Mesenchymal stem cell (in vitro differentiated cells and primary cell): ENCODE measurements at regions not wholly inside any gene's neighbourhood (a gene's known extent, or its start where the extent isn't known, plus 50 kb on each side); places are given as distances from the start of the nearest gene placed in this dataset.
"Not testable (repeated sequence)": the region's sequence is repeated elsewhere in the genome, so short reads cannot be mapped to it uniquely, and the experiment has no call there.

ENCODE experiments used
- DNase-seq: peaks from one replicate; pipeline ENCODE4 v3.0.0-alpha.2; 2013
- H2AFZ ChIP-seq: one replicate; pipeline ENCODE4 v1.6.1; 2013; ENCODE audit warnings: low read depth, mild to moderate bottlenecking, control low read depth, inconsistent platforms, low read length, moderate library complexity
- H2AK5ac ChIP-seq: 2 replicates; pipeline ENCODE4 v1.6.1; 2013; ENCODE audit warnings: low read length, moderate library complexity, mild to moderate bottlenecking, inconsistent platforms; ENCODE audit not compliant: severe bottlenecking
- H2BK120ac ChIP-seq: one replicate; pipeline ENCODE4 v1.6.1; 2013; ENCODE audit warnings: low read depth, mild to moderate bottlenecking, inconsistent platforms, low read length, moderate library complexity
- H2BK12ac ChIP-seq, 2 experiments: one replicate each; pipeline ENCODE4 v1.6.1; 2013; ENCODE audit warnings: inconsistent platforms in 2 of 2, low read length in 2 of 2, mild to moderate bottlenecking in 2 of 2, moderate library complexity in 2 of 2, control low read depth in 1 of 2
- H2BK15ac ChIP-seq: one replicate; pipeline ENCODE4 v1.6.1; 2013; ENCODE audit warnings: mild to moderate bottlenecking, low read depth, inconsistent platforms; ENCODE audit not compliant: poor library complexity, severe bottlenecking
- H2BK5ac ChIP-seq: 2 replicates; pipeline ENCODE4 v1.6.1; 2013; ENCODE audit warnings: low read depth, mild to moderate bottlenecking, low read length, control low read depth, inconsistent platforms; ENCODE audit not compliant: poor library complexity, severe bottlenecking
- H3K14ac ChIP-seq, 2 experiments: one replicate each; pipeline ENCODE4 v1.6.1; 2013; ENCODE audit warnings: inconsistent platforms in 2 of 2, low read length in 2 of 2, control low read depth in 1 of 2, mild to moderate bottlenecking in 1 of 2, moderate library complexity in 1 of 2
- H3K18ac ChIP-seq, 2 experiments: one replicate each; pipeline ENCODE4 v1.6.1; 2013; ENCODE audit warnings: inconsistent platforms in 2 of 2, low read length in 2 of 2, control low read depth in 1 of 2, low read depth in 1 of 2, mild to moderate bottlenecking in 1 of 2
- H3K23ac ChIP-seq, 2 experiments: one replicate each; pipeline ENCODE4 v1.6.1; 2013; ENCODE audit warnings: inconsistent platforms in 2 of 2, low read length in 2 of 2, mild to moderate bottlenecking in 2 of 2, moderate library complexity in 2 of 2, control low read depth in 1 of 2
- H3K27ac ChIP-seq: 2 replicates; pipeline ENCODE4 v1.5.1; 2013; ENCODE audit warnings: mild to moderate bottlenecking, moderate library complexity, low read length, control low read depth, inconsistent platforms; ENCODE audit not compliant: poor library complexity, severe bottlenecking
- H3K27me3 ChIP-seq, 2 experiments: 2 replicates each; pipeline versions ENCODE4 v1.6.1 to v1.7.0; 2013; ENCODE audit warnings: low read length in 2 of 2, mild to moderate bottlenecking in 2 of 2, moderate library complexity in 2 of 2, control low read depth in 1 of 2, inconsistent platforms in 1 of 2; ENCODE audit not compliant: control insufficient read depth in 1 of 2, insufficient read depth in 1 of 2
- H3K36me3 ChIP-seq, 2 experiments: 2 replicates each; pipeline versions ENCODE4 v1.6.1 to v1.7.0; 2013; ENCODE audit warnings: low read length in 2 of 2, control low read depth in 1 of 2, inconsistent platforms in 1 of 2, low read depth in 1 of 2, mild to moderate bottlenecking in 1 of 2; ENCODE audit not compliant: insufficient read depth in 2 of 2, control insufficient read depth in 1 of 2
- H3K4ac ChIP-seq, 2 experiments: one replicate each; pipeline ENCODE4 v1.6.1; 2013; ENCODE audit warnings: inconsistent platforms in 2 of 2, low read length in 2 of 2, mild to moderate bottlenecking in 2 of 2, moderate library complexity in 2 of 2, control low read depth in 1 of 2, low read depth in 1 of 2
- H3K4me1 ChIP-seq: 2 replicates; pipeline ENCODE4 v1.6.1; 2013; ENCODE audit warnings: low read depth, low read length, control low read depth; ENCODE audit not compliant: control insufficient read depth, insufficient read depth
- H3K4me2 ChIP-seq: 2 replicates; pipeline ENCODE4 v1.6.1; 2013; ENCODE audit warnings: low read length, mild to moderate bottlenecking, inconsistent platforms; ENCODE audit not compliant: poor library complexity, severe bottlenecking
- H3K4me3 ChIP-seq, 2 experiments: 2 replicates each; pipeline versions ENCODE4 v1.5.1 to v1.7.0; 2013; ENCODE audit warnings: low read length in 2 of 2, mild to moderate bottlenecking in 2 of 2, control low read depth in 1 of 2, low read depth in 1 of 2; ENCODE audit not compliant: insufficient read depth in 1 of 2
- H3K79me1 ChIP-seq: replicated peaks from 2 replicates; pipeline ENCODE4 v1.6.1; 2013; ENCODE audit warnings: mild to moderate bottlenecking, control low read depth, low read length, inconsistent platforms; ENCODE audit not compliant: poor library complexity, severe bottlenecking
- H3K9ac ChIP-seq: 2 replicates; pipeline ENCODE4 v1.7.0; 2013; ENCODE audit warnings: mild to moderate bottlenecking, low read length, moderate library complexity
- H3K9me3 ChIP-seq: 2 replicates; pipeline ENCODE4 v1.7.0; 2013; ENCODE audit warnings: mild to moderate bottlenecking, low read length; ENCODE audit not compliant: control insufficient read depth
- H4K8ac ChIP-seq: one replicate; pipeline ENCODE4 v1.6.1; 2013; ENCODE audit warnings: inconsistent platforms, mild to moderate bottlenecking, low read length, moderate library complexity
- H4K91ac ChIP-seq: one replicate; pipeline ENCODE4 v1.6.1; 2013; ENCODE audit warnings: mild to moderate bottlenecking, low read length, inconsistent platforms
- WGBS: methylation state at CpG from one replicate; pipeline ENCODE4 v1.1.7; 2013; ENCODE audit warnings: mixed read lengths; 5-methylcytosine and 5-hydroxymethylcytosine counted together

- Histone ChIP-seq H2BK12ac (no peak overlapping the region), H2BK5ac (no peak overlapping the region), H3K36me3 (no peaks in the 10 kb centered on the region), H3K79me1 (no peaks in the 10 kb centered on the region), H3K4me3 (no peak overlapping the region), H4K8ac (no peak overlapping the region), H3K9ac (no peak overlapping the region), H3K18ac (no peak overlapping the region), H3K14ac (no peak overlapping the region), H3K4me1 (no peaks in the 10 kb centered on the region), H3K4ac (no peak overlapping the region), H2BK15ac (no peak overlapping the region), H3K27me3 (no peaks in the 10 kb centered on the region), H2BK120ac (no peak overlapping the region), H3K27ac (no peak overlapping the region), H4K91ac (no peak overlapping the region), H2AK5ac (no peak overlapping the region), H2AFZ (no peak overlapping the region), H3K23ac (no peak overlapping the region), H3K4me2 (no peak overlapping the region), H3K9me3 (peaks cover 18% of the 10 kb centered on the region)
- no peak for DNase-seq
- WGBS = 84% methylated on average over 5 of the region's 5 CpGs
Measured at GRCh38 chr2:183838295-183838694, 714.1 kb downstream of the NUP35 start.

DNA sequence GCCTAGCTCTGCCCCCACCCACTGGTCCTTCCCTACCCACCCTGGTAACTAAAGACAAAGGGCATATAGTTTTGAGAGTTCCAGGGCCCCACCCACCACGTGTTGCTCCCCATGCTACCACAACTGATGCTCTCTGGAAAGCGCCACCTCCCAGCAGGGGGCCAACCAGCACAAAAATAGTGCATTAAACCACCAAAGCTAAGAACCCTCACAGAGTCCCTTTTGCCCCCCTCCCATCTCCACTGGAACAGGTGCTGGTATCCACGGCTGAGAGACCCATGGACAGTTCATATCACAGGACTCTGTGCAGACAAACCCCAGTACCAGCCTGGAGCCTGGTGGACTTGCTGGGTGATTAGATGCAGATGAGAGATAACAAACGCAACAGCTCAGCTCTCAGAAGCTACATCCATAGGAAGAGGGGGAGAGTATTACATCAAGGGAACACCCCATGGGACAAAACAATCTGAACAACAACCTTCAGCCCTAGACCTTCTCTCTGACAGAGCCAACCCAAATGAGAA lies 715.9 kb downstream of the NUP35 start:
- Histone ChIP-seq H3K9me3 (peaks cover 18% of the 10 kb centered on the region), H3K27ac (no peak overlapping the region), H3K23ac (no peak overlapping the region), H2AFZ (no peak overlapping the region), H3K4me1 (no peaks in the 10 kb centered on the region), H3K4me3 (no peak overlapping the region), H2BK5ac (no peak overlapping the region), H3K4ac (no peak overlapping the region), H2AK5ac (no peak overlapping the region), H2BK120ac (no peak overlapping the region), H3K9ac (no peak overlapping the region), H3K14ac (no peak overlapping the region), H3K36me3 (no peaks in the 10 kb centered on the region), H3K27me3 (no peaks in the 10 kb centered on the region), H3K4me2 (no peak overlapping the region), H2BK15ac (no peak overlapping the region), H2BK12ac (no peak overlapping the region), H4K91ac (no peak overlapping the region), H3K79me1 (no peaks in the 10 kb centered on the region), H4K8ac (no peak overlapping the region), H3K18ac (no peak overlapping the region)
- DNase-seq = no peak
- WGBS = 17% methylated on average over 2 of the region's 4 CpGs

- not testable (repeated sequence) for H3K9me3 ChIP-seq, H2BK120ac ChIP-seq, H2AFZ ChIP-seq, H2AK5ac ChIP-seq, H3K27ac ChIP-seq, H2BK15ac ChIP-seq, H3K23ac ChIP-seq, H2BK12ac ChIP-seq, H3K4me2 ChIP-seq, H3K9ac ChIP-seq, H4K8ac ChIP-seq, H3K18ac ChIP-seq, DNase-seq, H3K4me3 ChIP-seq, H3K4me1 ChIP-seq, H4K91ac ChIP-seq, H3K4ac ChIP-seq, H3K14ac ChIP-seq, H3K79me1 ChIP-seq, H3K36me3 ChIP-seq, H2BK5ac ChIP-seq, H3K27me3 ChIP-seq
- 63% methylated on average over 11 of the region's 11 CpGs for WGBS
Measured at GRCh38 chr2:183849826-183850225, 725.6 kb downstream of the NUP35 start.

DNA sequence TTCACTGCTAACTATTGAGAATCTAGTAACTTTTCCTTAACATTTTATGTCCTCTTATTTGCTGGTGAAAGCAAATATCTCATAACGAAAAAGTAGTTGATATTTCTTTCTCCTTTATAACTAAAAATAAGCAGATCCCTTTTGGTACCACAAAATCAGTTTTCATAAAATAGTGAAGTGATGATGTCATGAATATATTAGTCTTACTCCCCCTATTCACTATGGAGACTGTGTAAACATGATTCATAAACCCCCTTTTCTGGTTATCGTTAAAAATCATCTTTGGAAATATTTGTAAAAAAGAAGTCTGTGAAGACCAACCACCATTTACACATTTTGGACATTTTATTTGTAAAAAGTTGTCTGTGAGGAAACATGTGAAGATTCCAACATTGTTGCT lies 734.9 kb downstream of the NUP35 start:
- H2AFZ ChIP-seq = no peak overlapping the region
- peaks cover 9% of the 10 kb centered on the region for H3K9me3 ChIP-seq
- no peaks in the 10 kb centered on the region for H3K79me1 ChIP-seq
- no peak for DNase-seq
- H4K91ac ChIP-seq = no peak overlapping the region
- no peak overlapping the region for H3K4me3 ChIP-seq
- H3K23ac ChIP-seq = no peak overlapping the region
- H4K8ac ChIP-seq = no peak overlapping the region
- no peak overlapping the region for H2BK15ac ChIP-seq
- no peak overlapping the region for H2BK12ac ChIP-seq
- H3K9ac ChIP-seq = no peak overlapping the region
- no peak overlapping the region for H2BK5ac ChIP-seq
- no peak overlapping the region for H3K4ac ChIP-seq
- no peaks in the 10 kb centered on the region for H3K36me3 ChIP-seq
- no CpG with 5 or more reads among the region's 2 CpGs for WGBS
- no peaks in the 10 kb centered on the region for H3K27me3 ChIP-seq
- no peak overlapping the region for H3K14ac ChIP-seq
- H3K4me1 ChIP-seq = no peaks in the 10 kb centered on the region
- H2AK5ac ChIP-seq = no peak overlapping the region
- H2BK120ac ChIP-seq = no peak overlapping the region
- no peak overlapping the region for H3K4me2 ChIP-seq
- H3K18ac ChIP-seq = no peak overlapping the region
- H3K27ac ChIP-seq = no peak overlapping the region
